ENCODE measurements at regions not wholly inside any gene's neighbourhood (a gene's known extent, or its start where the extent isn't known, plus 50 kb on each side); places are given as distances from the start of the nearest gene placed in this dataset.

- no peak for DNase-seq
These were observed 99.0 kb upstream of the LSM8 start for GRCh38 chr7:118085000-118085399.

GRCh38 chr7:118087126-118087525, 96.8 kb upstream of the LSM8 start:
- no peak for DNase-seq

DNA sequence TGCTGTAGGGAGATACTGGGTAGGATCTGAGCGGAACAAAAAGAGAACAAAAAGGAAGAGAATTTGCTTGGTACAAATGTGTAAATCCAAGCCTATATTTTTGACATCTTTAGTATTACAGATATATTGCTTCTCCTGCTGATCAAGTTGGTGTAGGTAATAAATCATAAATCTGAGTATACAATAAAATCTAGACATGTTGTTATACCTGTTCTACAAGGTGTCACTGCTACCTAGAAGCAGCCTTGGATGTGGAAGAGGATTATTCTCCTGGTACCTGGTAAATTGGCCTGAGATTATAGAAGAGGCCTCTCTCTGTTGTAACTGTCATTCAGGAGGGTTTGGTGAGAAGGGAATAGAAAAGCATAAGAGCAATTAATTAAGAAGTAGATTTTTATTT, 89.9 kb upstream of the LSM8 start:
- no peak for DNase-seq

DNA sequence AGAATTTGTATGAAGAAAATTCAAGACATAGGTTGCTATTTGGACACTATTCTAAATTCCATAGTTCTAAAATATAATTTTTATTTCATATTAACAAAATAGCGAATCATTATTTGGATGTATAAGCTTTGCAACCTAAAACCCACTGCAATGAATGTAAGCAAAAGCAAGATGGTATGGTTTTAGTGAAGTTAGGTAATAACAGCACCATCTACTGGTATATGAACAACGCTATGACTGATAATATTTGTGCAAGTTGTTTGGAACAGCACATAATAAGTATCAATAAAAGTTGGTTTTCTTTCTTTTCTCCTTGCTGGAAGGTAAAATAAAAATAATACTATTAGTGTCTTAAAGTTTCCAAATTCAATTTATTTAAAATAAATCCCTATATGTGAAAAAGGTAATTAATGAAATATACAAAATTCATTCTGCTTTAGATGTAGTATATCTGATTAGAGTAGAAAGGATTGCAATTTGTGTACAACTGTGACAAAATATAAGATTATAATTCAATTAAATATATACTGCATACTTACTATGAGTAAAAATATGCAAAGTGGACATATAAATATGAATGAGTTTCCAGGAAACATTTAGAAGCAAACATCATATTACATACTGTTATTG, 79.0 kb upstream of the LSM8 start:
- DNase-seq = no peak

- DNase-seq = no peak
These were observed 74.4 kb upstream of the LSM8 start for GRCh38 chr7:118109607-118110006.

- no peak for DNase-seq
These were observed 73.6 kb upstream of the LSM8 start for GRCh38 chr7:118110178-118110925.

DNA sequence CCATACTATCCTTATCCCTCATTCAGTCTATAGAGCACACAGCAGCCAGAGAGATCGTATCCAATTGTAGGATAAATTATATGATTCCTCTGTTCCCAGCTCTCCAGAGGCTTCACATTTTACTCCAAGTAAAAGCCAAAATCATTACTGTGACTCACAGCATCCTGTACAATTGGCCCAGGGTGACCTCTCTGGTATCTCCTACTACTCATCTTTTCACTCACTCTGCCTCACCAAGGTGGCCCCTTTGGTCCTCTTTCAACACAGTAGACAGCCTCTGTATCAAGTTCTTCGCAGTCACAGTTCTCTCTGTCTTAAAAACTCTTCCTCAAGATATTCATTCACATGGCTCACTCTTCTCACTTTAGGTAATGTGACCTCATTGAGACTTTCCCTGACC, 72.6 kb upstream of the LSM8 start:
- no peak for DNase-seq

GRCh38 chr7:118114175-118114574, 69.8 kb upstream of the LSM8 start:
- DNase-seq = no peak

GRCh38 chr7:118129041-118129795, 54.7 kb upstream of the LSM8 start:
- no peak for DNase-seq

DNA sequence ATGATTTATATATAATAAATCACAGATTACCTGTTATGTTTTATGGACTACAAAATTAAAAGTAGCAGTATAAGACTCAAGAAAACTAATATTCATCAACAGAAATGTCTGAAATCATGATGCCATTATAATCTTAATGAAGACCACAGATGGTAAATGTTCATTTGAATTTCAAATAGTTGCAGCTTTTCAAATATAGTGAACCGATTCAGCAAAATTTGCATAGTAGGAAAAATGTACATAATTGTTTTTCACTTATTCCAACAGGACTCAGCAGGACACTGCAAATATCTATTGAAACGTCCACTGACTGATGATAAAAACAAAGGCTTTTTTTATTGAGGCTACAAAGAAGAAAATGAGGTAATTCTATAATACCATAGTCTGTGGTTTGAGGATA, 51.2 kb upstream of the LSM8 start:
- DNase-seq = no peak
